GM23338 (cell line): ENCODE measurements at regions not wholly inside any gene's neighbourhood (a gene's known extent, or its start where the extent isn't known, plus 50 kb on each side); places are given as distances from the start of the nearest gene placed in this dataset.

ENCODE experiments used
- ATAC-seq: fragments of 200-7000 bp; cut with Tn5 transposase; 3 replicates; pipeline ENCODE4 v1.9.1; 2020
- DNase-seq: peaks from one replicate; pipeline ENCODE4 v3.0.0-alpha.2; 2015; ENCODE audit warnings: low spot score
- H2AFZ ChIP-seq: fragments of 200-600 bp; sonication (generic); 2 replicates; pipeline ENCODE4 v1.8.0; 2016; ENCODE audit warnings: antibody characterized with exemption, mild to moderate bottlenecking, moderate library complexity
- H3F3A ChIP-seq: fragments of 200-600 bp; sonication (generic); replicated peaks from 2 replicates; pipeline ENCODE4 v1.8.0; 2017; ENCODE audit warnings: antibody characterized with exemption, mixed run types, low read depth
- H3K27ac ChIP-seq: fragments of 200-600 bp; sonication (generic); 2 replicates; pipeline ENCODE4 v1.6.1; 2016; ENCODE audit warnings: low read depth
- H3K27me3 ChIP-seq: fragments of 200-600 bp; sonication (generic); 2 replicates; pipeline ENCODE4 v1.8.0; 2016; ENCODE audit warnings: mild to moderate bottlenecking, mixed run types, moderate library complexity; ENCODE audit not compliant: insufficient read depth
- H3K36me3 ChIP-seq: fragments of 200-600 bp; sonication (generic); 2 replicates; pipeline ENCODE4 v1.8.0; 2016; ENCODE audit warnings: mild to moderate bottlenecking; ENCODE audit not compliant: insufficient read depth
- H3K4me1 ChIP-seq: fragments of 200-600 bp; sonication (generic); 2 replicates; pipeline ENCODE4 v1.8.0; 2016; ENCODE audit warnings: mild to moderate bottlenecking, moderate library complexity; ENCODE audit not compliant: insufficient read depth
- H3K4me2 ChIP-seq: fragments of 200-600 bp; sonication (generic); 2 replicates; pipeline ENCODE4 v1.7.1; 2017; ENCODE audit warnings: mixed run types
- H3K4me3 ChIP-seq: fragments of 200-600 bp; sonication (generic); 2 replicates; pipeline ENCODE4 v1.6.1; 2016; ENCODE audit warnings: mixed run types
- H3K79me2 ChIP-seq: fragments of 200-600 bp; sonication (generic); replicated peaks from 2 replicates; pipeline ENCODE4 v1.8.0; 2017; ENCODE audit warnings: mild to moderate bottlenecking; ENCODE audit not compliant: insufficient read depth
- H3K9me2 ChIP-seq: fragments of 200-600 bp; sonication (generic); 2 replicates; pipeline ENCODE4 v1.8.0; 2017; ENCODE audit not compliant: insufficient read depth
- H4K20me1 ChIP-seq: fragments of 200-600 bp; sonication (generic); replicated peaks from 2 replicates; pipeline ENCODE4 v1.8.0; 2017; ENCODE audit warnings: mild to moderate bottlenecking; ENCODE audit not compliant: insufficient read depth
- H3K27ac Mint-ChIP-seq: 2 replicates; pipeline ENCODE4 v1.8.0; 2020; ENCODE audit warnings: inconsistent platforms, mild to moderate bottlenecking, moderate library complexity, mixed read lengths
- H3K27me3 Mint-ChIP-seq: 3 replicates; pipeline ENCODE4 v1.8.0; 2022; ENCODE audit warnings: low read depth, mild to moderate bottlenecking, moderate library complexity, mixed read lengths, inconsistent platforms; ENCODE audit not compliant: insufficient read depth, poor library complexity
- H3K36me3 Mint-ChIP-seq: 3 replicates; pipeline ENCODE4 v1.8.0; 2021; ENCODE audit warnings: low read depth, mild to moderate bottlenecking, inconsistent platforms, moderate library complexity, mixed read lengths
- H3K4me1 Mint-ChIP-seq: 3 replicates; pipeline ENCODE4 v1.8.0; 2020; ENCODE audit warnings: mild to moderate bottlenecking, inconsistent platforms, mixed read lengths
- H3K4me3 Mint-ChIP-seq: 3 replicates; pipeline ENCODE4 v1.8.0; 2021; ENCODE audit warnings: moderate library complexity, mild to moderate bottlenecking, inconsistent platforms, mixed read lengths
- H3K9me3 Mint-ChIP-seq: 3 replicates; pipeline ENCODE4 v1.8.0; 2020; ENCODE audit warnings: moderate library complexity, mild to moderate bottlenecking, inconsistent platforms, mixed read lengths
- CREB1 ChIP-seq: fragments of 250-450 bp; sonication (Bioruptor Pico); IDR thresholded peaks from 2 replicates; pipeline ENCODE4 v1.5.0; 2020; ENCODE audit warnings: low read depth, mild to moderate bottlenecking, moderate library complexity
- EZH2 ChIP-seq: fragments of 200-600 bp; sonication (generic); IDR thresholded peaks from one replicate; pipeline ENCODE4 v1.8.0; 2017; ENCODE audit warnings: antibody characterized with exemption, mild to moderate bottlenecking, low read depth; ENCODE audit not compliant: unreplicated experiment
- EZH2phosphoT487 ChIP-seq: fragments of 200-600 bp; sonication (generic); IDR thresholded peaks from one replicate; pipeline ENCODE4 v1.8.1; 2018; ENCODE audit warnings: antibody characterized with exemption; ENCODE audit not compliant: unreplicated experiment
- JUNB ChIP-seq: IDR thresholded peaks from one replicate; pipeline ENCODE4 v1.6.1; 2016; ENCODE audit warnings: antibody characterized with exemption; ENCODE audit not compliant: unreplicated experiment
- NANOG ChIP-seq: IDR thresholded peaks from 2 replicates; pipeline ENCODE4 v1.6.1; 2016; ENCODE audit warnings: antibody characterized with exemption, borderline replicate concordance
- POLR2AphosphoS5 ChIP-seq: IDR thresholded peaks from 2 replicates; pipeline ENCODE4 v1.6.1; 2016; ENCODE audit warnings: antibody characterized with exemption, low read depth
- STAT1 ChIP-seq: IDR thresholded peaks from one replicate; pipeline ENCODE4 v1.6.1; 2016; ENCODE audit warnings: antibody characterized with exemption; ENCODE audit not compliant: unreplicated experiment
- ZNF114 ChIP-seq: fragments of 250-450 bp; sonication (Bioruptor Pico); IDR thresholded peaks from 2 replicates; pipeline ENCODE4 v1.5.0; 2020; ENCODE audit warnings: mild to moderate bottlenecking, moderate library complexity
- ZNF331 ChIP-seq: fragments of 250-450 bp; sonication (Bioruptor Pico); IDR thresholded peaks from 2 replicates; pipeline ENCODE4 v1.5.0; 2020; ENCODE audit warnings: low read depth, mild to moderate bottlenecking, moderate library complexity
- TF ChIP-seq, protein P1 (sequence below): IDR thresholded peaks from 2 replicates; pipeline ENCODE4 v1.6.1; 2016; ENCODE audit warnings: antibody characterized with exemption
- TF ChIP-seq, protein P2 (sequence below): fragments of 250-450 bp; sonication (Bioruptor Pico); IDR thresholded peaks from 2 replicates; pipeline ENCODE4 v1.5.0; 2020; ENCODE audit warnings: mild to moderate bottlenecking, moderate library complexity
- TF ChIP-seq, protein P3 (sequence below): IDR thresholded peaks from one replicate; pipeline ENCODE4 v1.6.1; 2018; ENCODE audit warnings: antibody characterized with exemption; ENCODE audit not compliant: unreplicated experiment
- TF ChIP-seq, protein P4 (sequence below), 2 experiments: fragments of 200-600 bp in 1 of 2; sonication (generic) in 1 of 2; conservative IDR thresholded peaks; 2 replicates each; pipeline versions ENCODE4 v1.5.1 to v1.6.1; 2016 to 2017; ENCODE audit warnings: antibody characterized with exemption in 2 of 2, low read depth in 2 of 2, mild to moderate bottlenecking in 2 of 2, moderate library complexity in 1 of 2

DNA sequence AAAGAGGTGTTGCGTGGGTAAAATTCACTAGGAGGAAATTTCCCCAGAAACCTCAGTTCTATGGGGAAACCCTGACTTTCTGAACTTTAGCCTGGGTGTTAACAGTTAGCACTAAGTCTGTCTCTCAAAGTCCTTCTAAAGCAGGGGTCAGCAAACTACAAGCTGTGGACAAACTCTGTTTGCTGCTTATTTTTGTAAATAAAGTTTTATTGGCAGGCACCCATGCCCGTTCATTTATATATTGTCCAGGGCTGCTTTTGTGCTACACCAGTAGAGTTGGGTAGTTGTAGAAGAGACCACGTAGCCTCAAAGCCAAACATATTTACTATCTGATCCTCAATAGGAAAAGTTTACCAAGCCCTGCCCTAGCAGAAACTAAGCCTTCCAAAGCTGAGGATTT lies 159.7 kb downstream of the USP31 start:
- no peaks in the 10 kb centered on the region for H3K9me3 Mint-ChIP-seq
- H3K27ac Mint-ChIP-seq, result no peak overlapping the region
- no peak overlapping the region for H3K4me3 Mint-ChIP-seq
- TF ChIP-seq, protein P1, sequence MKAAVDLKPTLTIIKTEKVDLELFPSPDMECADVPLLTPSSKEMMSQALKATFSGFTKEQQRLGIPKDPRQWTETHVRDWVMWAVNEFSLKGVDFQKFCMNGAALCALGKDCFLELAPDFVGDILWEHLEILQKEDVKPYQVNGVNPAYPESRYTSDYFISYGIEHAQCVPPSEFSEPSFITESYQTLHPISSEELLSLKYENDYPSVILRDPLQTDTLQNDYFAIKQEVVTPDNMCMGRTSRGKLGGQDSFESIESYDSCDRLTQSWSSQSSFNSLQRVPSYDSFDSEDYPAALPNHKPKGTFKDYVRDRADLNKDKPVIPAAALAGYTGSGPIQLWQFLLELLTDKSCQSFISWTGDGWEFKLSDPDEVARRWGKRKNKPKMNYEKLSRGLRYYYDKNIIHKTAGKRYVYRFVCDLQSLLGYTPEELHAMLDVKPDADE, result no peak
- TF ChIP-seq, protein P2, sequence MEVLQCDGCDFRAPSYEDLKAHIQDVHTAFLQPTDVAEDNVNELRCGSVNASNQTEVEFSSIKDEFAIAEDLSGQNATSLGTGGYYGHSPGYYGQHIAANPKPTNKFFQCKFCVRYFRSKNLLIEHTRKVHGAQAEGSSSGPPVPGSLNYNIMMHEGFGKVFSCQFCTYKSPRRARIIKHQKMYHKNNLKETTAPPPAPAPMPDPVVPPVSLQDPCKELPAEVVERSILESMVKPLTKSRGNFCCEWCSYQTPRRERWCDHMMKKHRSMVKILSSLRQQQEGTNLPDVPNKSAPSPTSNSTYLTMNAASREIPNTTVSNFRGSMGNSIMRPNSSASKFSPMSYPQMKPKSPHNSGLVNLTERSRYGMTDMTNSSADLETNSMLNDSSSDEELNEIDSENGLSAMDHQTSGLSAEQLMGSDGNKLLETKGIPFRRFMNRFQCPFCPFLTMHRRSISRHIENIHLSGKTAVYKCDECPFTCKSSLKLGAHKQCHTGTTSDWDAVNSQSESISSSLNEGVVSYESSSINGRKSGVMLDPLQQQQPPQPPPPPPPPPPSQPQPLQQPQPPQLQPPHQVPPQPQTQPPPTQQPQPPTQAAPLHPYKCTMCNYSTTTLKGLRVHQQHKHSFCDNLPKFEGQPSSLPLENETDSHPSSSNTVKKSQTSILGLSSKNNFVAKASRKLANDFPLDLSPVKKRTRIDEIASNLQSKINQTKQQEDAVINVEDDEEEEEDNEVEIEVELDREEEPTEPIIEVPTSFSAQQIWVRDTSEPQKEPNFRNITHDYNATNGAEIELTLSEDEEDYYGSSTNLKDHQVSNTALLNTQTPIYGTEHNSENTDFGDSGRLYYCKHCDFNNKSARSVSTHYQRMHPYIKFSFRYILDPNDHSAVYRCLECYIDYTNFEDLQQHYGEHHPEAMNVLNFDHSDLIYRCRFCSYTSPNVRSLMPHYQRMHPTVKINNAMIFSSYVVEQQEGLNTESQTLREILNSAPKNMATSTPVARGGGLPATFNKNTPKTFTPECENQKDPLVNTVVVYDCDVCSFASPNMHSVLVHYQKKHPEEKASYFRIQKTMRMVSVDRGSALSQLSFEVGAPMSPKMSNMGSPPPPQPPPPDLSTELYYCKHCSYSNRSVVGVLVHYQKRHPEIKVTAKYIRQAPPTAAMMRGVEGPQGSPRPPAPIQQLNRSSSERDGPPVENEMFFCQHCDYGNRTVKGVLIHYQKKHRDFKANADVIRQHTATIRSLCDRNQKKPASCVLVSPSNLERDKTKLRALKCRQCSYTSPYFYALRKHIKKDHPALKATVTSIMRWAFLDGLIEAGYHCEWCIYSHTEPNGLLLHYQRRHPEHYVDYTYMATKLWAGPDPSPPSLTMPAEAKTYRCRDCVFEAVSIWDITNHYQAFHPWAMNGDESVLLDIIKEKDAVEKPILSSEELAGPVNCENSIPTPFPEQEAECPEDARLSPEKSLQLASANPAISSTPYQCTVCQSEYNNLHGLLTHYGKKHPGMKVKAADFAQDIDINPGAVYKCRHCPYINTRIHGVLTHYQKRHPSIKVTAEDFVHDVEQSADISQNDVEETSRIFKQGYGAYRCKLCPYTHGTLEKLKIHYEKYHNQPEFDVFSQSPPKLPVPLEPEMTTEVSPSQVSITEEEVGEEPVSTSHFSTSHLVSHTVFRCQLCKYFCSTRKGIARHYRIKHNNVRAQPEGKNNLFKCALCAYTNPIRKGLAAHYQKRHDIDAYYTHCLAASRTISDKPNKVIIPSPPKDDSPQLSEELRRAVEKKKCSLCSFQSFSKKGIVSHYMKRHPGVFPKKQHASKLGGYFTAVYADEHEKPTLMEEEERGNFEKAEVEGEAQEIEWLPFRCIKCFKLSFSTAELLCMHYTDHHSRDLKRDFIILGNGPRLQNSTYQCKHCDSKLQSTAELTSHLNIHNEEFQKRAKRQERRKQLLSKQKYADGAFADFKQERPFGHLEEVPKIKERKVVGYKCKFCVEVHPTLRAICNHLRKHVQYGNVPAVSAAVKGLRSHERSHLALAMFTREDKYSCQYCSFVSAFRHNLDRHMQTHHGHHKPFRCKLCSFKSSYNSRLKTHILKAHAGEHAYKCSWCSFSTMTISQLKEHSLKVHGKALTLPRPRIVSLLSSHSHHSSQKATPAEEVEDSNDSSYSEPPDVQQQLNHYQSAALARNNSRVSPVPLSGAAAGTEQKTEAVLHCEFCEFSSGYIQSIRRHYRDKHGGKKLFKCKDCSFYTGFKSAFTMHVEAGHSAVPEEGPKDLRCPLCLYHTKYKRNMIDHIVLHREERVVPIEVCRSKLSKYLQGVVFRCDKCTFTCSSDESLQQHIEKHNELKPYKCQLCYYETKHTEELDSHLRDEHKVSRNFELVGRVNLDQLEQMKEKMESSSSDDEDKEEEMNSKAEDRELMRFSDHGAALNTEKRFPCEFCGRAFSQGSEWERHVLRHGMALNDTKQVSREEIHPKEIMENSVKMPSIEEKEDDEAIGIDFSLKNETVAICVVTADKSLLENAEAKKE, result no peak
- TF ChIP-seq, protein P3, sequence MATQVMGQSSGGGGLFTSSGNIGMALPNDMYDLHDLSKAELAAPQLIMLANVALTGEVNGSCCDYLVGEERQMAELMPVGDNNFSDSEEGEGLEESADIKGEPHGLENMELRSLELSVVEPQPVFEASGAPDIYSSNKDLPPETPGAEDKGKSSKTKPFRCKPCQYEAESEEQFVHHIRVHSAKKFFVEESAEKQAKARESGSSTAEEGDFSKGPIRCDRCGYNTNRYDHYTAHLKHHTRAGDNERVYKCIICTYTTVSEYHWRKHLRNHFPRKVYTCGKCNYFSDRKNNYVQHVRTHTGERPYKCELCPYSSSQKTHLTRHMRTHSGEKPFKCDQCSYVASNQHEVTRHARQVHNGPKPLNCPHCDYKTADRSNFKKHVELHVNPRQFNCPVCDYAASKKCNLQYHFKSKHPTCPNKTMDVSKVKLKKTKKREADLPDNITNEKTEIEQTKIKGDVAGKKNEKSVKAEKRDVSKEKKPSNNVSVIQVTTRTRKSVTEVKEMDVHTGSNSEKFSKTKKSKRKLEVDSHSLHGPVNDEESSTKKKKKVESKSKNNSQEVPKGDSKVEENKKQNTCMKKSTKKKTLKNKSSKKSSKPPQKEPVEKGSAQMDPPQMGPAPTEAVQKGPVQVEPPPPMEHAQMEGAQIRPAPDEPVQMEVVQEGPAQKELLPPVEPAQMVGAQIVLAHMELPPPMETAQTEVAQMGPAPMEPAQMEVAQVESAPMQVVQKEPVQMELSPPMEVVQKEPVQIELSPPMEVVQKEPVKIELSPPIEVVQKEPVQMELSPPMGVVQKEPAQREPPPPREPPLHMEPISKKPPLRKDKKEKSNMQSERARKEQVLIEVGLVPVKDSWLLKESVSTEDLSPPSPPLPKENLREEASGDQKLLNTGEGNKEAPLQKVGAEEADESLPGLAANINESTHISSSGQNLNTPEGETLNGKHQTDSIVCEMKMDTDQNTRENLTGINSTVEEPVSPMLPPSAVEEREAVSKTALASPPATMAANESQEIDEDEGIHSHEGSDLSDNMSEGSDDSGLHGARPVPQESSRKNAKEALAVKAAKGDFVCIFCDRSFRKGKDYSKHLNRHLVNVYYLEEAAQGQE, result no peak
- TF ChIP-seq, protein P4, sequence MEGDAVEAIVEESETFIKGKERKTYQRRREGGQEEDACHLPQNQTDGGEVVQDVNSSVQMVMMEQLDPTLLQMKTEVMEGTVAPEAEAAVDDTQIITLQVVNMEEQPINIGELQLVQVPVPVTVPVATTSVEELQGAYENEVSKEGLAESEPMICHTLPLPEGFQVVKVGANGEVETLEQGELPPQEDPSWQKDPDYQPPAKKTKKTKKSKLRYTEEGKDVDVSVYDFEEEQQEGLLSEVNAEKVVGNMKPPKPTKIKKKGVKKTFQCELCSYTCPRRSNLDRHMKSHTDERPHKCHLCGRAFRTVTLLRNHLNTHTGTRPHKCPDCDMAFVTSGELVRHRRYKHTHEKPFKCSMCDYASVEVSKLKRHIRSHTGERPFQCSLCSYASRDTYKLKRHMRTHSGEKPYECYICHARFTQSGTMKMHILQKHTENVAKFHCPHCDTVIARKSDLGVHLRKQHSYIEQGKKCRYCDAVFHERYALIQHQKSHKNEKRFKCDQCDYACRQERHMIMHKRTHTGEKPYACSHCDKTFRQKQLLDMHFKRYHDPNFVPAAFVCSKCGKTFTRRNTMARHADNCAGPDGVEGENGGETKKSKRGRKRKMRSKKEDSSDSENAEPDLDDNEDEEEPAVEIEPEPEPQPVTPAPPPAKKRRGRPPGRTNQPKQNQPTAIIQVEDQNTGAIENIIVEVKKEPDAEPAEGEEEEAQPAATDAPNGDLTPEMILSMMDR (conservative IDR thresholded peaks at IDR 0.05; ENCODE audit: low read depth in 2 of 2), result no peak
- no peak for TF ChIP-seq ZNF331 (CRISPR knock-in tag)
- no peak for TF ChIP-seq STAT1
- no peak for TF ChIP-seq EZH2phosphoT487
- no peak for TF ChIP-seq CREB1 (CRISPR knock-in tag)
- no peak for TF ChIP-seq POLR2AphosphoS5
- no peak for TF ChIP-seq JUNB
- no peak for TF ChIP-seq ZNF114 (CRISPR knock-in tag)
- TF ChIP-seq EZH2, result no peak
- TF ChIP-seq NANOG, result no peak
- H3K27me3 Mint-ChIP-seq, result peaks cover 2% of the 10 kb centered on the region
- Histone ChIP-seq H4K20me1 (no peaks in the 10 kb centered on the region), H3K79me2 (no peaks in the 10 kb centered on the region), H3K4me3 (no peak overlapping the region), H3K4me1 (no peaks in the 10 kb centered on the region), H2AFZ (no peak overlapping the region), H3K4me2 (no peak overlapping the region), H3K9me2 (no peaks in the 10 kb centered on the region), H3K36me3 (no peaks in the 10 kb centered on the region), H3F3A (no peaks in the 10 kb centered on the region), H3K27ac (no peak overlapping the region), H3K27me3 (no peaks in the 10 kb centered on the region)
- ATAC-seq (no peak), DNase-seq (no peak)
- no peaks in the 10 kb centered on the region for H3K36me3 Mint-ChIP-seq
- no peaks in the 10 kb centered on the region for H3K4me1 Mint-ChIP-seq
